Superior temporal gyrus (tissue), 1 donor: ENCODE measurements at regions not wholly inside any gene's neighbourhood (a gene's known extent, or its start where the extent isn't known, plus 50 kb on each side); places are given as distances from the start of the nearest gene placed in this dataset.

ENCODE experiments used
- DNase-seq: peaks from one replicate; pipeline ENCODE4 v3.0.0-alpha.2; 2016; ENCODE audit errors: extremely low spot score

DNA sequence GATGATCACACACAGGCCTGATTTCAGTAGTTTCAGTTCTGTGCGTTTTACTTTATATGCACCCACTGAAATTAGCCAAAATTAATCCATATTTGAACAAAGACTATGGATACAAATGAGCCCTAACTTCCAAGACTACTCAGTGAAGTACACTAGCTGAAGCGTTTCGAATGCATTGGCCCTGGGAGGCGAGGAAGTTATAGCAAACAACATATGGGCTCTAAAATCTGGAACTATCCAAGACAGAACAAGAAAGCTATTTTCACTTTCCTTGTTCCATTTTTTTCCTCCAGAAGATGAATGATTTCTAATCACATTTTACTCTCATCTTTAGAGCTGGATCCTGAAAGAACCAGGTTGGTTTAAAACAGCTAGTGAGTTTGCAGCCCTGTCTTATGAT is 399.4 kb upstream of the HNRNPA3 start:
- peak; percentile 23 for DNase-seq

DNA sequence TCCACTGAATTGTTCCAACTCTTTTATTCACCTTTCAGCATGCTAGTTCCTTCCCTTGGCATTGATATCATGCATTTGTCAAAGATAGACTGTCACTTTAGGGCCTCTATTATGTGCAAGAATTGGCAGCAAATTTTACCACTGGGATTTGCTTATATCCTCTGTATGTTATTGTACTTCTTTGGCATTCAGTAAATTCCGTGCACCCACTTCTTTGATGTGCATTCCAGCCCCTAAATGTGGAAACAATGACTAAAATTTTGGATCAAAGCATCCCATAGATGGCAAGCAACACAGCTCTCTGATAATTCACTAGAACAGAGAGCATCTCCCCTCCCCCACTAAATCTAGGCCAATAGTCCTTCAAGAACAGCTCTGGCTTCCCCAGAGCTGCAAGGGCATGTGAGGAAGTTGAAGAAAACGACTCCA is 399.0 kb upstream of the HNRNPA3 start:
- peak; percentile 16 for DNase-seq

DNA sequence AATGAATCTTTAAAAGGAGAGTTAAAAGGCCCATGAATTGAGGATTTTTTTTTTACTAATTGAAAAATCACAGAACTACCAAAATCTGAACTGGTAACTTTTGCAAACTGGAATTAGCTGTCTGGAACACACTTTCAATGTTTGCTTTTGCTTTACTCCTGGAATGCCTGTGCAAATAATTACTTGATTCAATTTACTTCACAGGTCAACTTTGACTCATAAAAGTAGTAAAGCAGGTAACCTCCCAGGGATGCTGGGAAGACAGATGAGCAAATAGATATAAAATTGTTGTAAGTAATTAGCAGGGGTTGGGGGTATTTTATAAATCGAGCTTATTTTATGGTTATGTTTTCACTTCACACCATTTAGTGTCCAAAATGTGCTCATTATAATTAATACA is 398.3 kb upstream of the HNRNPA3 start:
- DNase-seq: peak; percentile 17

DNA sequence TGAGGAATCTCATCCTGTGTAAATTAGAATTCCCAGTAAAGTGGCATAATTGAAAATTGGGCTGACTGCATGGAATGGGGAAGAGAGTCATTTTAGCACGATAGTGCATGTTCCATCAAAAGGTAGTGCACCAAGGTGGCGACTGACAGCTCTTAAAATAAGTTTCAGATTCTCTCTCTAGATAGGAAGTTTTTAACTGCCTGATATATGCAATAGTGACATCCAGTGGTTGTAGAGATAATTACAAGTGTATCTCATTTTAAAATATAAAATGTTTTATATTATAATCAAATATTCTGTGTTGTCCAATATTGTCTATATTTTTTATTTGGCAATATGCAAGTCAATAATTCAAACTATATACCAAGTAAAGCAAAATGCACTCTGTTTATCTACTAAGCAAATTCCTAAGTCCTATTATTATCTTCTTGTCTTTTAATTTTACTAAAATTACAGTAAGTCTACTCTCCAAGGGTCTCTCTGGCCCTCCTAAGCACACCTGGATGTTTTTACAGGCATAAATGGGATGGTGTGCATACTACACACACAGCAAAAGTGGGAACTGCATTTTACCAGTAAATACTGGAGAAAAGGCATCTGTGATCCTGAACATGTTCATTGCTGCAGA is 397.7 kb upstream of the HNRNPA3 start:
- peak; percentile 60 for DNase-seq

DNA sequence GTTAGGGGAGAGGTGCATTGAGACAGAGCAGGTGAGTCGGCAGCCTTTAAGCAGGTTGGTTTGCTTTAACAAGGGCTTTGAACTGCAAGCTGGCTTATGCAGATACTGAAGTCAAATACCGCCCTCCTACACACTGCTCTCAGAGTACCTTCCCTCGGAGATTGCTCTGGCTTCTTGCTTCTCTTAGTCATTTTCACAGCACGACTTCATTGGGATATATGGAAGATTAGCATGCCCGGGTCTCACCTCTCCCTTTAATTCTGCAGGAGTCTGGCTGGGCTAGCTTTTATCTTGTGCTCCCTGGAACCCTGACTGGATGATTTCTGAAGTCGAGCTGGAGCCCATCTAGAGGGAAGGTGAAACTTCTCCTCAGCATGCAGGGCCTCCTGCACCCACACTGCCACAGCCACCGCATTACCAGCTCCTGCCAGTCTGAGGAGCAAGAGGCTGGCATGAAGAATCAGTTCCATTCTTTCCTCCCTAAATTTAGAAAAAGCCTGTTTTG is 395.5 kb upstream of the HNRNPA3 start:
- DNase-seq: peak; percentile 42

DNA sequence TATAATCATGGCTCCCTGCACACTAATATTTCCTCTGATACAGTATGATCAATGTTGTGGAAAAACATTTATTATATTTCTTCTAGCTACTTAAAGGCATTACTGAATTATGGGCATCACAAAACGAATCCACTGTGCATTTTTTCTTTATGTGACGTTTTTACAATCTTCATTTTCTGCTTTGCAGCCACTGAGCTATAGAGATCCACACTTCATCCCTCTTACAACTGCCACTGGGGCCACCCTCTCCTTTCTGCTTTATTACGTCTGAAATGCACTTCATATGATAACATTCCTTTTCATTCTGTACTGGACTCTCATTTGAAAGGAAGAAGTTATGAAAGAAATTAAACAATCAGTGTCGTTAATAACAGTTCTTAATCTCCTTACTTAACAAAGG is 394.5 kb upstream of the HNRNPA3 start:
- no peak for DNase-seq

DNA sequence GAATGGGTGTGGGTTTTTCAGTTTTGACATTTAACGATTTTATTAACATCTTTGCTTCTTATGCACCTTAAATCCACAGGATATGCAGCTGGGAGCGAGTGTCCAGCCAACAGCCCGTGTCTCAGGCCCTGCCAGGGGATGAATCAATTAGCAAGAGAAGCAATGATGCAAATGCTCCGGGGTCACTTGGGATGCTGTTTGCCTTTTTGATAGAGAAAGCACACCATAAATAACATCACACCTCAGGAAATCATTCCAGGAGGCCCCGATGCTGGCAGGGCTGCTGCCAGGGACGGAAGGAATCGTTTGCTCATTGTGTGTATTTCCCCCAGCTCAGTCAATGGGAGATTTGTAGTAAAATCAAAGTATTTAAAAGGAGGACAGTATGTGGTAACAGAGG is 394.0 kb upstream of the HNRNPA3 start:
- DNase-seq: no peak

DNA sequence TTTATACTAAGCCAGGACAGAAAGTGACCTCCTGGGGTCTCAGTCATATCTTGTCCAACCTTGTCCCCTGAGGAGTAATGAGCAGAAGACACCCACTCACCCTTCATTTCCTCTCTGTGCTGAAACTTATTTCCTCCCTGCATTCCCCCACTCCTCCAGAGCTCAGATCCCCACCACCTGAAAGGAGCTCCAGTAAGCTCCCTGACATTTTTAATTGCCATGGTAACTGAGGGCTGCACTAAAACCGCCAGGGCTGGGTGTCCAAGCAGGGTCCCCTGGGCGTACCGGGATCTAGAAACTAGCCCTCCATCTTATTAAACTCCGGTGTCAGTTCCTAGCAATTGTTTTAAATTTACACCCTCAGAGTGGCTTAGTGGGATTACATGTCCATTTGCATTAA is 393.3 kb upstream of the HNRNPA3 start:
- DNase-seq: no peak

DNA sequence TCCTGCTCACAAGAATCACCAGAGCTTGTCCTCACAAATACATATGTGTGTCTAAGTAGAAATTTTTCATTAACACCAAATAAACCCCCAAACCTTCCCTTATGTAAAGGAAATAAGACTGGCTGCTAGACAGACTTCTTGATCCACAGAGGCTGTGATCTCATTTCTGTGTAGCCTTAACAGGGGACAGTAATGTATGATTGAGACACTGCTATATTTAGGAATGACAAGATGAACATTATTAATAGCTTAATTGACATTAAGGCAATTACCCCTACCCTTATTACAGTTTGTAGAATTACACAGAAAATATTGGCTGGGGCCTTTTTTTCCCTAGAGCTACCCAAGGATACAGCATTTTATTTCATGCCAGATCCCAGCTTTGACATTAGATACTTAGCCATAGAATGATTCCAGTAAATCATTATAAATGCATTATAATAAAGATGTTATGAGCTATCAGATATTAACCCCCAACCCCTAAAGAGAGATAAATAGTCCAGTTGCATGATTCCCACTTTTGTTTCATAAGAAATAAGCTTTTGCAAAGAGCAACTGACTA is 392.1 kb upstream of the HNRNPA3 start:
- DNase-seq: no peak

DNA sequence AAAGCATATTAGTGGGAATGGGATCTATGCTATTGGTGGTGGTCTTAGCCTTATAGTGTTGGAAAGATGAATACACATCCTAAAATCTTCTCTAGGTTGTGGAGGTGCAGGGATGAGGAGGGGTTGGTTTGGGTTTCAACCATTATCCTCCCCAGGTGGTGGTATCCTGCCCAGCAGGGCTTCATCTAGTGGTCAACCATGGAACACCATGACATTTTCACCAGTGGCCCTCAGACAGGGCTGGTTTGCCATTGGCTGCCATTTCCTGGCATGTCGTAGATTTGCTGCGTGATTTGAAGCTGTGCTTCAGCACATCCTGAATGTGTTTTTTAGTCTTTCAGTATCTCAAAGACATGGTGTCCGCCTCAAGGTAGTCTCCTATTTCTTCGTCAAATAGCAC is 391.2 kb upstream of the HNRNPA3 start:
- no peak for DNase-seq

DNA sequence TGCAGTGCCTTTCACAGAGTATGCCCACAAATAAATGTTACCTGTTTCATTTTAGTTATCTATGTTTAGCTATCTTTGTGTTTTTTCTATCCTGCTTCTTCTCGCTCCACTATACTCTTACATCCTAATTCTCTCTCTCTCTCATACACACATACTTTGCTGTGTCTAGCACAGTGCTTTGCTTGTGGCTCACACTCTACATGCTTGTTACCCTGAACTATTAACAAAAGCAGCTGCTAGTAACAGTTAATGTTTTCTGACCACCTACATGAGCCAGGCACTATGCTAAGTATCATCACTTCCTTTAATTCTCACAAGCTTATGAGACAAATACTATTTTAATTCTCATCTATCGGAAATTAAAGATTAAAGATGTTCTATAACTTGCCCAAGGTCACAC is 390.5 kb upstream of the HNRNPA3 start:
- no peak for DNase-seq

DNA sequence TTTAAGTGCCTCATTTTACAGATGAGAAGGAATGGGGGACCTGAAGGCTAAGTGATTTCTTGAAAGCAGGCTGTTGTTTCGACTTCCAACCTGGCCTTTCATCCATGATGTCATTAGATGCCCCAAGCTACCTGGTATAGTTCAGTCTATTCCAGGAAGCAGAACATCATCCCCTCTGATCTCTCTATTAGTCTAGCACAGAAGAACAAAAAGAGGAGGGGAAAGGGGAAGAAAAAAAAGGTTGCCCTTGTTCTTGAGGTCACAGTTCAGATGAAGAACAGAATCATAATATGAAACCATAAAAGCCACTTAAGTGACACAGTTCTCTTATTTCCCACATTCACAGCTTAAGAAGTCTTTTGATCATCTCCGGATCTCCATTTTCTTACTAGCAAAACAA is 386.2 kb upstream of the HNRNPA3 start:
- DNase-seq: no peak

DNA sequence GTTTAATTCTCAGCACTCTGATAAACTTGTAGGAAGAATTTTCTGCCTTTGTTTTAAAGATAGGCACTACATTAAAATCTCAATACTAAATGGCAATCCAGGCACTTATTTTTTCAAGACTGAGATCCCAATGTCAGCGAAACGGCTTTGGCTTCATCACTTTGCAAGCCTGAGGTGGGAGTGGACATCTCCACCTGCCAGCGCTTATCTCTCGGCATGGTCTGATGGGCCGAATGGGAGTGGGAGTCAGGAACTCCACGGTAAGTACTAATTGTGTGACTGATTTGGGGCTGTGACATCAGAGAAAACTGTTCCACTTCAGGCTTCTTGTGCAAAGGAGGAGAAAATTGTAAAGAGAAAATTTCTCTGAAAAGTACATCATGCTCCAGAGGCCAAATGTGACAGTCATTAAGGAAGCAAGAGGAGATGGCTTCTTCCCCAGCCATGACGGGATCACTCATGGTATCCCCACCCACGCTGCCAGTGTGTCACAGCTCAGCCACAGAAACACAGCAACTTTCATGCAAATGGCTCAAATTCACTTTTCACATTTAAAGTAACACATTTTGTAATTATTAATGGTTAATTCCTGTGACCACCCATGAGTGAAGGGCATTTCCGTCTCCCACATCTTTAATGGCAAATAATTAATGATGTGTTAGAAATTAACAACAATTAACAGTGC is 385.5 kb upstream of the HNRNPA3 start:
- no peak for DNase-seq

DNA sequence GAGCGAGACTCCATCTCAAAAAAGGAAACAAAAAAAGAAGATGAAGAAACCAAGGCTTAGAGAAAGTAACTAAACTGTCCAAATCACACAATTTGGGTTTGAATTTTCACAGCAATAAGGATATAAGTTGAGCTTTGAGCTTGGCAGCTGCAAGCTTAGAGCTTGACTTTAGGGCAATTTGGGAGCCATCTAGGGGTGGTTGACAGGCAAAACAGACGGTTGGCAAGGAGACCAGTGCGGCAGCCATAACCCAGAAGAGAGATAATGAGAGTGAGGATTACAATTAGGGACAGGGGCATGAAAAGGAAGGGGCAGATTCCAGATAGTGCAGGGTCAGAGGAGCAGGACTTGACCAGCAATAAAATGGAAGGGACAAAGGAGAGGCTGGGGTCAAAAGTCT is 382.2 kb upstream of the HNRNPA3 start:
- no peak for DNase-seq

DNA sequence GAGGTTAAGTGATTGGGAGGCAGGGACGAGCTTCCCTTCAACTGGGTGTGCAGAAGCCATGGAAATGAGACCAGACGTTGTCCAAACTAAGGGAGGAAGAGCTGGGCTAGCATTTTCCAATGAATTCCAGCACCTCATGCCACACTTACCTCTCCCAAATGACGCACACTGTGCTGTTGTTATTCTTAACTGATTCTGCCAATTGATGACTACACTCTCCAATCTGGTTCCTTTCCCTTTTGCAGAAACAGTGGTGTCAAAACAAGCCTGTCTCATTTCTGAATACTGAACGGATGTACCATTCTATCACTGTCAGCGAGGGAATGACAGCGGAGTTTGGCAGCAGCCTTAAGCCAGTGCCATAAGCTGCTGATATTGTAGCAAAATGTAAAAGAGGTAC is 380.5 kb upstream of the HNRNPA3 start:
- DNase-seq: no peak

DNA sequence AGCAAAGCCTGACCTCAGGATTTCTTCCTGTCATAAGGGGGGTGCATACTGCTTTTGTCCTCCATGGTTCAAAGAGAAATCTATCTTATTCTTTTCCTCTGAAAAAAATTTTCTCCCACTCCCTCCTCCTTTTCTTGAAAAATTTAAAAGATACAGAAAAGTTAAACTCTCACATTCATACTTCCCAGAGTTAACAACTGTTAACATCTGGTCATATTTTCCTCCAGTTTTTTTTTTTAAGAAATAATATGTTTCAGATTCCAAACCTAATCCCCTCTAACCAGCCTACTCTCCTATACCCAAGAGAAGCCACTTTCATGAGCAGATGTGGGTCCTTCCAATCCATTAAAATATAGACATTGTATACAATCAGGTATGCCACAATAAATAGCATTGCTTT is 378.9 kb upstream of the HNRNPA3 start:
- no peak for DNase-seq

DNA sequence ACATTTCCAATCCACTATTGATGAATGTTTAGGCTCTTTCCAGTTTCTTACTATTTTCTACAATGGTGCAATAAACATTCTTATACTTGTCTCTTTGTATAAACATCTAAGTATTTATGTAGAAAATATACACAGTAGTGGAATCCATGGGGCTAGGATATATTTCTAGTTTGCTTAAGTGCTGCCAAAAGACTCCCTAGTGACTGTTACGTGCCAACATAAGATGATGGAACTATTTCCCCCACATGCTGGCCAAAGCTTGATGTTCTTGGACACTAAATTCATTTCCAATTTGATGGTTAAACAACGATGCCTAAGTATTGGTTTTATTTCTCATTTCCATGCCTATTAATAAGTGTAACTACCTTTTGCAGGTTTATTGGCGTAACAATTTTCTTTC is 378.4 kb upstream of the HNRNPA3 start:
- DNase-seq: no peak

DNA sequence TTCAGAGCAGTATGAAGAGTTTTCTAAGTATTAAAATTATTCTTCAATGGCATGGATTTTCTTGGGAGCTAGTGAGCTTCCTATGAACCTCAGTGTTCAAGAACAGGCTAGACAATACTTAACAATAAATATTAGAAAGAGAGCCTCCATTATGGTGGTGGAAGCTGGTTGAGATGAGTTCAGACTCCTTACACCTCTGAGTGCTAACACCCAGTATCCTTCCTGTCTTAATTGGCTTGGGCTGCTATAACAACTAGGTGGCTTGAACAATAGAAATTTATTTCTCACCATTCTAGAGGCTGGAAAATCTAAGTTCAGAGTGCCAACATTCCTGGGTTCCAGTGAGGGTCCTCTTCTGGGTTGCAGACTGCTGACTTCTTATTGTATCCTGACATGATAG is 369.4 kb upstream of the HNRNPA3 start:
- no peak for DNase-seq

DNA sequence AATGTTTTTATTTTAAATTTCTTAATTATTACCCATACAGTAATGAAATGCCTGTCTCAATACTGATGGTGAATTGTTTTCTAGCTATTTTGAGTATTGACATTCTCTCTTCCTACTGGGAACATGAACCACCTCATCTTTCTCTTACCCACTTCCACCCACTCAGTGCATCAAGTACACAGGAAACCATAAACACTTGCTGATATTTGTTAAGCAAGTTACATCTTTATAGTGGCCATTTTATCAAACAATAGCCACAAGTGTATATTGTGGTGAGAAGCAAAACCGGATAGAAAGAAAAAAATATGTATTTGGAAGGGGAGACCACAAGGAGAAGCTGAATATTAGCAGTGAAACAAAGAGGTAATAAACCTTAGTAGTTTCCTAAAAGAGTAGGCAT is 368.1 kb upstream of the HNRNPA3 start:
- no peak for DNase-seq

DNA sequence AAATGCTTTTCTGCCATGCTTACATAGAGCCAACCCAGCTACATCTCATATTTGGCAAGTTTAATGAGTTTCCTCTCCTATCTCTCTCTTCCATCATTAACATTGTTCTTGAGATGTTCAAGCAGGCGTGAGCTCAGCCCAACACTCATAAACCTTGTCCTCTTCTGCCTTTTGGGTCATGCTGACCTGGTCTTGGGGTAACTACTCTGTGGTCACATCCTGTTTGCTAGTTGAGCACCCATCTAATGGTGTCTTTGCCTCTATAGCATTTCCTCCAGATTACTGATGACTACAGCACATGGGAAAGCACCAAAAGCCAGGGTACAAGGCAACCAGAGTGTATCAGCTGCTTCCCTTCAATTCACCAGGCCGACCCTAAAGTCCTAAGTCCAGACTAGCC is 366.9 kb upstream of the HNRNPA3 start:
- DNase-seq: no peak

DNA sequence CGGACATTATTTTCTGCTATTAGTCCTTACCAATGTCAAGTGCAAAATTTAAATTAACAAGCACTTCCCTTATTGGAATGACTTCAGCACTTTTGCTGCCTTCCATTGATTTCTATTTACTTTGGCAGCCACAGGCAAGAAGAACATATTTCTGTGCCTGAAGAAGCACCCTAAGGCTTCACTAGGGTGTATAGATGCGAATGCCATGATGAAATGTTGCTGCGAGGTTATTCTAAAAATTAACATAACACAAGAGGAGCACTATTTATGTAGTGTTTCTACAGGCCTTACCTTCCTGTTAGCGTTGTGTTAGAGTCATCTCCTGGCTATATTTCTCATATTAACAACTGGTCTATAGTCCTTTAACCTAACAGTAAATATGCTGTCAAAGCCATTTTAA is 365.0 kb upstream of the HNRNPA3 start:
- DNase-seq: no peak

DNA sequence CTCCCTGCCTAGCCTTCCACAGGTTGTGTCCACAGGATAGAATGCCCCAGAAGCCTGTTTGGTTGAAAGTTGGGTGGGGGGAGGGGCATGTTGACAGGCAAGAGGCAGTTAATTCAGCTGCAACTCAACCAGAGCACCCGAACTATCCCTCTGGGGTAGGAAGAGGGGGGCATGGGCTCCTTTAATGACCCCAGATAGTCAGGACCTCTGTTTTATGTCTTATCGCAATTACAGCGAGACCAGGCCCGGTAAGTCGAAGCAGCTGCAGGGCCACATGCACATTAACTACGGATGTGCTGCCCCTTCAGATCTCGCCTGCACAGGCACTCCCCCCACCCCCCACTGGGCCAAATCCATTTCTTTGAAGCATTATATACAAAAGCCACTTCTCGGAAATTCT is 363.8 kb upstream of the HNRNPA3 start:
- no peak for DNase-seq

DNA sequence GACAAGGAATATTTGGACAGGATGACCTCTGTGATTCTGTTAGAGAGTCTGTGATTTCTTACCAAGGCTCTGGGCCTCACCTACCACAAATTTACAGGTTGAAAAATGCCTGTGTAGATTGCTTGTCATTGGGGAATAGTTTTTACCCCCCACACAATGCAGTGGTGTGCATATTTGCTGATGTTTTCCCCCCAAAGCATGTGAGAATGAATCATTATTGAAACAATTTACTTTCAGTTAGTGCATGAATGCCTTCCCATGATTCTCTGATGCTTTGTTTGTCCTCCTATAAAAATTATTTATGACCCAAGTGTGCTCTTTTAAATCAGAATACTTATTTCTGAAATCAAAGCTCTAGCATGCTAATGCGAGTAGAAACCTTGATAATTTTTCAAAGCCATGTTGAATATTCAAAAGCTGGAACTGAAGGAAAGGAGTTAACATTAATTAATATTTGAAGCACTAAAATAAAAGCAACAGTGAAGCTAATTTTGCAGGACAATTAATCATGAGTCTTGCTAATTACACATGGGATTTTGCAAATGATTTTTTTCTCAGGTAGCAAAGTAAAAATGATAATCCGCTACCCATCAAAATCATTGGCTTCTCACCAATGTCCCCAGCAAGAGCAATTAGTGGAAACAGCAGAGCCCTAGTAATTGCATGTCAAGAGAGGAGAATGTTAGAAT is 361.2 kb upstream of the HNRNPA3 start:
- no peak for DNase-seq
